CD4-positive, CD25-positive, alpha-beta regulatory T cell (primary cell): ENCODE measurements at regions not wholly inside any gene's neighbourhood (a gene's known extent, or its start where the extent isn't known, plus 50 kb on each side); places are given as distances from the start of the nearest gene placed in this dataset.

ENCODE experiments used
- ATAC-seq, 2 donors: fragments of 150-1000 bp; cut with Tn5 transposase; one replicate each; pipeline ENCODE4 v1.10.0; 2021; ENCODE audit warnings: low read depth in 2 of 2, moderate number of reproducible peaks in 2 of 2, moderate library complexity in 1 of 2
- DNase-seq, 3 donors: peaks; one replicate each; pipeline versions ENCODE4 v3.0.0 to v3.0.0-alpha.2; 2012 to 2022; ENCODE audit warnings: mixed read lengths in 1 of 3
- H3K27ac ChIP-seq: one replicate; pipeline ENCODE4 v1.7.0; 2013; ENCODE audit warnings: mild to moderate bottlenecking, low read length; ENCODE audit not compliant: insufficient read depth, poor library complexity, severe bottlenecking
- H3K27me3 ChIP-seq: one replicate; pipeline ENCODE4 v1.7.0; 2013; ENCODE audit warnings: low read length; ENCODE audit not compliant: control insufficient read depth, insufficient read depth
- H3K36me3 ChIP-seq: one replicate; pipeline ENCODE4 v1.7.0; 2013; ENCODE audit warnings: mild to moderate bottlenecking, low read length, moderate library complexity; ENCODE audit not compliant: control insufficient read depth, insufficient read depth
- H3K4me1 ChIP-seq: 2 replicates; pipeline ENCODE4 v1.7.0; 2013; ENCODE audit warnings: mild to moderate bottlenecking, low read length; ENCODE audit not compliant: insufficient read depth, control insufficient read depth, poor library complexity, severe bottlenecking
- H3K4me3 ChIP-seq: one replicate; pipeline ENCODE4 v1.7.0; 2013; ENCODE audit warnings: low read depth, mild to moderate bottlenecking, low read length, moderate library complexity
- H3K9me3 ChIP-seq, 2 experiments: 1 replicate in 1 of 2; 2 replicates in 1 of 2; pipeline ENCODE4 v1.7.0; 2013; ENCODE audit warnings: low read length in 2 of 2, mild to moderate bottlenecking in 1 of 2, moderate library complexity in 1 of 2; ENCODE audit not compliant: control insufficient read depth in 2 of 2
- H3K27ac Mint-ChIP-seq, 3 donors: one replicate each; pipeline ENCODE4 v1.8.0; 2020 to 2022; ENCODE audit warnings: mild to moderate bottlenecking in 3 of 3, mixed read lengths in 3 of 3, moderate library complexity in 2 of 3
- H3K27me3 Mint-ChIP-seq: one replicate; pipeline ENCODE4 v1.8.0; 2022; ENCODE audit warnings: mild to moderate bottlenecking, mixed read lengths
- H3K36me3 Mint-ChIP-seq: one replicate; pipeline ENCODE4 v1.8.0; 2020; ENCODE audit warnings: mixed read lengths
- H3K4me1 Mint-ChIP-seq, 4 donors: one replicate each; pipeline ENCODE4 v1.8.0; 2020 to 2022; ENCODE audit warnings: mixed read lengths in 4 of 4, mild to moderate bottlenecking in 1 of 4
- H3K4me3 Mint-ChIP-seq, 4 donors: one replicate each; pipeline ENCODE4 v1.8.0; 2020 to 2022; ENCODE audit warnings: mild to moderate bottlenecking in 4 of 4, mixed read lengths in 4 of 4, moderate library complexity in 3 of 4
- H3K9me3 Mint-ChIP-seq, 7 donors: one replicate each; pipeline ENCODE4 v1.8.0; 2020 to 2022; ENCODE audit warnings: mixed read lengths in 7 of 7, mild to moderate bottlenecking in 3 of 7, moderate library complexity in 2 of 7

GRCh38 chr15:54840621-54841398, 355.9 kb downstream of the RSL24D1 start:
- no peak for ATAC-seq
- H3K9me3 Mint-ChIP-seq: no peaks in the 10 kb centered on the region
- H3K27ac Mint-ChIP-seq: no peak overlapping the region
- H3K27me3 ChIP-seq: no peaks in the 10 kb centered on the region
- H3K36me3 ChIP-seq: no peaks in the 10 kb centered on the region
- no peak for DNase-seq
- no peak overlapping the region for H3K4me3 Mint-ChIP-seq
- no peaks in the 10 kb centered on the region for H3K4me1 Mint-ChIP-seq
- no peak overlapping the region for H3K4me3 ChIP-seq
- H3K9me3 ChIP-seq: no peaks in the 10 kb centered on the region
- H3K36me3 Mint-ChIP-seq: no peaks in the 10 kb centered on the region
- H3K27ac ChIP-seq: no peak overlapping the region
- H3K4me1 ChIP-seq: no peaks in the 10 kb centered on the region
- H3K27me3 Mint-ChIP-seq: peaks cover 6% of the 10 kb centered on the region

- peaks cover 0 to 7% (median 0%) of the 10 kb centered on the region in 7 donors for H3K9me3 Mint-ChIP-seq
These were observed 357.4 kb downstream of the RSL24D1 start for GRCh38 chr15:54839379-54839778.

GRCh38 chr15:54836052-54836795, 360.5 kb downstream of the RSL24D1 start:
- H3K9me3 ChIP-seq: no peaks in the 10 kb centered on the region
- H3K27me3 Mint-ChIP-seq: peaks cover 6% of the 10 kb centered on the region
- H3K4me1 Mint-ChIP-seq: no peaks in the 10 kb centered on the region
- no peak overlapping the region for H3K4me3 Mint-ChIP-seq
- H3K36me3 Mint-ChIP-seq: no peaks in the 10 kb centered on the region
- H3K27ac Mint-ChIP-seq: peak overlapping the region in 1 of 3 donors; percentile 38
- H3K36me3 ChIP-seq: no peaks in the 10 kb centered on the region
- no peaks in the 10 kb centered on the region for H3K27me3 ChIP-seq
- H3K9me3 Mint-ChIP-seq: peaks cover 0 to 7% (median 0%) of the 10 kb centered on the region in 7 donors
- DNase-seq (no peak), ATAC-seq (no peak)
- no peaks in the 10 kb centered on the region for H3K4me1 ChIP-seq
- no peak overlapping the region for H3K4me3 ChIP-seq
- no peak overlapping the region for H3K27ac ChIP-seq

More at GRCh38 chr15:54839379-54839778, 357.4 kb downstream of the RSL24D1 start:
- Histone ChIP-seq H3K4me1 (no peaks in the 10 kb centered on the region), H3K4me3 (no peak overlapping the region), H3K27ac (no peak overlapping the region), H3K36me3 (no peaks in the 10 kb centered on the region), H3K9me3 (no peaks in the 10 kb centered on the region), H3K27me3 (no peaks in the 10 kb centered on the region)
- no peaks in the 10 kb centered on the region for H3K4me1 Mint-ChIP-seq
- no peak overlapping the region for H3K27ac Mint-ChIP-seq
- no peak for ATAC-seq
- peaks cover 6% of the 10 kb centered on the region for H3K27me3 Mint-ChIP-seq
- DNase-seq: no peak
- H3K4me3 Mint-ChIP-seq: no peak overlapping the region
- no peaks in the 10 kb centered on the region for H3K36me3 Mint-ChIP-seq

GRCh38 chr15:54829821-54830220, 366.9 kb downstream of the RSL24D1 start:
- H3K27ac Mint-ChIP-seq: no peak overlapping the region
- no peak overlapping the region for H3K4me3 ChIP-seq
- H3K36me3 ChIP-seq: no peaks in the 10 kb centered on the region
- H3K36me3 Mint-ChIP-seq: no peaks in the 10 kb centered on the region
- ATAC-seq (no peak), DNase-seq (no peak)
- no peaks in the 10 kb centered on the region for H3K4me1 ChIP-seq
- H3K27me3 Mint-ChIP-seq: no peaks in the 10 kb centered on the region
- H3K4me1 Mint-ChIP-seq: no peaks in the 10 kb centered on the region
- peaks cover 0 to 9% (median 0%) of the 10 kb centered on the region in 7 donors for H3K9me3 Mint-ChIP-seq
- no peak overlapping the region for H3K27ac ChIP-seq
- no peaks in the 10 kb centered on the region for H3K27me3 ChIP-seq
- no peak overlapping the region for H3K4me3 Mint-ChIP-seq
- no peaks in the 10 kb centered on the region for H3K9me3 ChIP-seq

GRCh38 chr15:54820811-54821210, 375.9 kb downstream of the RSL24D1 start:
- no peaks in the 10 kb centered on the region for H3K4me1 ChIP-seq
- H3K36me3 ChIP-seq: no peaks in the 10 kb centered on the region
- no peaks in the 10 kb centered on the region for H3K27me3 ChIP-seq
- Mint-ChIP-seq H3K9me3 (peaks cover 0 to 8% (median 3%) of the 10 kb centered on the region in 7 donors), H3K4me1 (no peaks in the 10 kb centered on the region), H3K36me3 (no peaks in the 10 kb centered on the region), H3K4me3 (no peak overlapping the region), H3K27me3 (no peaks in the 10 kb centered on the region), H3K27ac (no peak overlapping the region)
- DNase-seq: no peak
- no peak for ATAC-seq
- H3K4me3 ChIP-seq: no peak overlapping the region
- H3K9me3 ChIP-seq: no peaks in the 10 kb centered on the region
- H3K27ac ChIP-seq: no peak overlapping the region

DNA sequence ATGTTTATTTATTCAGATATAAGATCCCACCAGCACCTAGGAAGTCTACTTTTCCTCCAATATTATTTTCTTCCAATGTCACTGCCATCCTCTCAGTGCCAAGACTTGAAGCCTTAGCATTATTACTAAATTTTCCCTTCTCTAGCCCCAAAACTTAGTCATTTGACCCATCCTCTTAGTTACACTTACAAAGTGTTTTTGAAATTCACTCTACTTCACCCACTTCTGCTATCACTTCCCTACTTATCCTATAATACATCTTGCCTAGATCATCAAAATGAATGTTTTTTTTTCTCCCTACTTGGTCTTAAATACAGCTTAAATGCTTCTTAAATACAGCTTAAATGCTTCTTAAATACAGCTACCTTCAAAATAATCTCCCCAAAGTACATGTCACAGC, 376.6 kb downstream of the RSL24D1 start:
- Histone ChIP-seq H3K9me3 (no peaks in the 10 kb centered on the region), H3K27me3 (no peaks in the 10 kb centered on the region), H3K4me3 (no peak overlapping the region), H3K4me1 (no peaks in the 10 kb centered on the region), H3K27ac (no peak overlapping the region), H3K36me3 (no peaks in the 10 kb centered on the region)
- peaks cover 1 to 10% (median 4%) of the 10 kb centered on the region in 7 donors for H3K9me3 Mint-ChIP-seq
- no peaks in the 10 kb centered on the region for H3K27me3 Mint-ChIP-seq
- no peaks in the 10 kb centered on the region for H3K4me1 Mint-ChIP-seq
- H3K36me3 Mint-ChIP-seq: no peaks in the 10 kb centered on the region
- H3K27ac Mint-ChIP-seq: no peak overlapping the region
- no peak for DNase-seq
- ATAC-seq: no peak
- no peak overlapping the region for H3K4me3 Mint-ChIP-seq

GRCh38 chr15:54816401-54816800, 380.3 kb downstream of the RSL24D1 start:
- H3K4me1 Mint-ChIP-seq: no peaks in the 10 kb centered on the region
- H3K9me3 Mint-ChIP-seq: peaks cover 0 to 14% (median 7%) of the 10 kb centered on the region in 7 donors
- no peaks in the 10 kb centered on the region for H3K27me3 ChIP-seq
- no peaks in the 10 kb centered on the region for H3K4me1 ChIP-seq
- no peaks in the 10 kb centered on the region for H3K9me3 ChIP-seq
- DNase-seq (no peak), ATAC-seq (no peak)
- H3K27ac Mint-ChIP-seq: no peak overlapping the region
- H3K27ac ChIP-seq: no peak overlapping the region
- H3K36me3 Mint-ChIP-seq: no peaks in the 10 kb centered on the region
- H3K4me3 ChIP-seq: no peak overlapping the region
- H3K4me3 Mint-ChIP-seq: no peak overlapping the region
- H3K27me3 Mint-ChIP-seq: no peaks in the 10 kb centered on the region
- no peaks in the 10 kb centered on the region for H3K36me3 ChIP-seq
